ENCODE measurements at regions not wholly inside any gene's neighbourhood (a gene's known extent, or its start where the extent isn't known, plus 50 kb on each side); places are given as distances from the start of the nearest gene placed in this dataset.

GRCh38 chr10:36019749-36020148 is 377.7 kb upstream of the FZD8 start:
- DNase-seq = no peak
- no peaks in the 10 kb centered on the region for H3K27me3 ChIP-seq (replicated peaks; ENCODE audit: insufficient read depth, low read length)
- H4K20me1 ChIP-seq (ENCODE audit: insufficient read depth, low read length) = no peaks in the 10 kb centered on the region
- H3K27ac ChIP-seq (ENCODE audit: low read length) = no peak overlapping the region
- no peaks in the 10 kb centered on the region for H3K9me2 ChIP-seq (replicated peaks; ENCODE audit: insufficient read depth, low read length)
- H3K9ac ChIP-seq (ENCODE audit: low read length) = no peak overlapping the region
- no peaks in the 10 kb centered on the region for H3F3A ChIP-seq (ENCODE audit: insufficient read depth, low read length)
- H2AFZ ChIP-seq (ENCODE audit: low read length) = no peak overlapping the region
- H3K4me3 ChIP-seq (ENCODE audit: low read length) = no peak overlapping the region
- H3K4me1 ChIP-seq (ENCODE audit: low read length) = no peaks in the 10 kb centered on the region
- no peaks in the 10 kb centered on the region for H3K79me2 ChIP-seq (ENCODE audit: low read length)
- no peak for TF ChIP-seq CTCF (IDR thresholded peaks at IDR 0.05; ENCODE audit: low read length)
- no peak for TF ChIP-seq EZH2phosphoT487 (IDR thresholded peaks at IDR 0.05; ENCODE audit: low read length)
- no peak for TF ChIP-seq EZH2 (optimal IDR thresholded peaks at IDR 0.05; ENCODE audit: low read depth, low read length)
- H3K9me3 ChIP-seq (replicated peaks; ENCODE audit: insufficient read depth, low read length) = no peaks in the 10 kb centered on the region
- no peaks in the 10 kb centered on the region for H3K36me3 ChIP-seq (replicated peaks; ENCODE audit: insufficient read depth, low read length)
- H3K4me2 ChIP-seq (ENCODE audit: low read depth, low read length) = no peak overlapping the region

DNA sequence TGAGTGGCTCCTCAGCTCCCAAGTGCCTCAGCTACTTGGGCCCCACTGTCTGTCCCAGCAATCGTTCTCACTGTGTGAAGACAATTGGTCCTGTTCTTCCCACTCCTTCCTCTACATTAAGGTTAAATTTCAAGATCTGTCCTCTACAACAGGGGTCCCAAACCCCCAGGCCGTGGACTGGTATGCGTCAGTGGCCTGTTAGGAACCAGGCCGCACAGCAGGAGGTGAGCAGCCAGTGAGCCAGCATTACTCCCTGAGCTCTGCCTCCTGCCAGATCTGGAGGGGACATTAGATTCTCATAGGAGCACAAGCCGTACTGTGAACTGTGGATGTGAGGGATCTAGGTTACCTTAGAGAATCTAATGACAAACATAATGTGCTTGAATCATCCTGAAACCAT is 376.9 kb upstream of the FZD8 start:
- H4K20me1 ChIP-seq (ENCODE audit: insufficient read depth, low read length) = no peaks in the 10 kb centered on the region
- H3K9me3 ChIP-seq (replicated peaks; ENCODE audit: insufficient read depth, low read length) = no peaks in the 10 kb centered on the region
- H3K4me2 ChIP-seq (ENCODE audit: low read depth, low read length) = no peak overlapping the region
- no peak for DNase-seq
- no peaks in the 10 kb centered on the region for H3F3A ChIP-seq (ENCODE audit: insufficient read depth, low read length)
- H3K27ac ChIP-seq (ENCODE audit: low read length) = no peak overlapping the region
- H3K79me2 ChIP-seq (ENCODE audit: low read length) = no peaks in the 10 kb centered on the region
- no peak overlapping the region for H2AFZ ChIP-seq (ENCODE audit: low read length)
- no peak overlapping the region for H3K4me3 ChIP-seq (ENCODE audit: low read length)
- H3K9me2 ChIP-seq (replicated peaks; ENCODE audit: insufficient read depth, low read length) = no peaks in the 10 kb centered on the region
- no peaks in the 10 kb centered on the region for H3K4me1 ChIP-seq (ENCODE audit: low read length)
- H3K27me3 ChIP-seq (replicated peaks; ENCODE audit: insufficient read depth, low read length) = no peaks in the 10 kb centered on the region
- no peak for TF ChIP-seq EZH2phosphoT487 (IDR thresholded peaks at IDR 0.05; ENCODE audit: low read length)
- no peak for TF ChIP-seq EZH2 (optimal IDR thresholded peaks at IDR 0.05; ENCODE audit: low read depth, low read length)
- TF ChIP-seq CTCF (IDR thresholded peaks at IDR 0.05; ENCODE audit: low read length) = no peak
- no peaks in the 10 kb centered on the region for H3K36me3 ChIP-seq (replicated peaks; ENCODE audit: insufficient read depth, low read length)
- no peak overlapping the region for H3K9ac ChIP-seq (ENCODE audit: low read length)

DNA sequence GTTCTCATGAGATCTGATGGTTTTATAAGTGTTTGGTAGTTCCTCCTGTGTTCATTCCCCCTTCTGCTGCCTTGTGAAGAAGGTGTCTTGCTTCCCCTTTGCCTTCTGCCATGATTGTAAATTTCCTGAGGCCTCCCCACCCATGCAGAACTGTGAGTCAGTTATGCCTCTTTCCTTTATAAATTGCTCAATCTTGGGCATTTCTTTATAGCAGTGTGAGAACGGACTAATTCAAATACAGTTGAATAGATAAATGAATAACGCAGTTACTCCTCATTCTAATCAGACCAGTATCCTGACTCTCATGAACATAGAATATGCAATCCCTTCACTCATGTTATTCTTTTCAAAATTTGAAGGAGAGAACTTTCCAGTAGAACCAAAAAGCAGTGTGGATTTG is 375.0 kb upstream of the FZD8 start:
- no peaks in the 10 kb centered on the region for H3F3A ChIP-seq (ENCODE audit: insufficient read depth, low read length)
- H3K9me2 ChIP-seq (replicated peaks; ENCODE audit: insufficient read depth, low read length) = no peaks in the 10 kb centered on the region
- no peak overlapping the region for H3K4me3 ChIP-seq (ENCODE audit: low read length)
- DNase-seq = no peak
- H3K27me3 ChIP-seq (replicated peaks; ENCODE audit: insufficient read depth, low read length) = no peaks in the 10 kb centered on the region
- no peaks in the 10 kb centered on the region for H3K36me3 ChIP-seq (replicated peaks; ENCODE audit: insufficient read depth, low read length)
- H3K79me2 ChIP-seq (ENCODE audit: low read length) = no peaks in the 10 kb centered on the region
- no peaks in the 10 kb centered on the region for H3K4me1 ChIP-seq (ENCODE audit: low read length)
- TF ChIP-seq CTCF (IDR thresholded peaks at IDR 0.05; ENCODE audit: low read length) = no peak
- no peak for TF ChIP-seq EZH2phosphoT487 (IDR thresholded peaks at IDR 0.05; ENCODE audit: low read length)
- TF ChIP-seq EZH2 (optimal IDR thresholded peaks at IDR 0.05; ENCODE audit: low read depth, low read length) = no peak
- no peaks in the 10 kb centered on the region for H4K20me1 ChIP-seq (ENCODE audit: insufficient read depth, low read length)
- H3K9me3 ChIP-seq (replicated peaks; ENCODE audit: insufficient read depth, low read length) = no peaks in the 10 kb centered on the region
- no peak overlapping the region for H3K9ac ChIP-seq (ENCODE audit: low read length)
- no peak overlapping the region for H3K4me2 ChIP-seq (ENCODE audit: low read depth, low read length)
- no peak overlapping the region for H3K27ac ChIP-seq (ENCODE audit: low read length)
- H2AFZ ChIP-seq (ENCODE audit: low read length) = no peak overlapping the region

Measured in MM.1S (cell line).